WI38 (cell line): ENCODE measurements at regions not wholly inside any gene's neighbourhood (a gene's known extent, or its start where the extent isn't known, plus 50 kb on each side); places are given as distances from the start of the nearest gene placed in this dataset.

Experiments used
- H3K4me3 ChIP-seq: 2 replicates; pipeline ENCODE4 v1.5.1; 2011; ENCODE audit warnings: low read depth, mild to moderate bottlenecking, control low read depth, low read length
- TF ChIP-seq, protein P1 (sequence below): IDR thresholded peaks from 2 replicates; pipeline ENCODE4 v1.5.1; 2012; ENCODE audit warnings: low read depth, mild to moderate bottlenecking, control low read depth, low read length

DNA sequence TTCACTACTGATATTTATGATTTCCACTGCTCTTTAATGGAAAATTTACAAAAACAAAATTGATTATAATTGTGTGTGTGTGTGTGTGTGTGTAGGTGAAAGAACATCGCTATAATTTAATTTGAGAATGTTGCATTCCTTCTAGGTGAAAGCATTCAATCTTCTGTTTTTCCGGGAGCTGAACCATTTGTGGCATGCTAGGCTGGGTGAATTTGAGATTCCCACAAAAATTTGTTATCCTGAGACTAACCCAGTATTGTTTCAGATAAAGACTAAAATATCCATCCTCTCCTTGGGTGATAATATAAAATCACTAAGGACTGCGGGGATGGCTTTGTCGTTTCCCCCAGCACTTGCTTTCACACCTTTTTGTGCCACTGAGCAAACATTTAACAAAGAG is 911.2 kb upstream of the PIK3C3 start:
- TF ChIP-seq, protein P1, sequence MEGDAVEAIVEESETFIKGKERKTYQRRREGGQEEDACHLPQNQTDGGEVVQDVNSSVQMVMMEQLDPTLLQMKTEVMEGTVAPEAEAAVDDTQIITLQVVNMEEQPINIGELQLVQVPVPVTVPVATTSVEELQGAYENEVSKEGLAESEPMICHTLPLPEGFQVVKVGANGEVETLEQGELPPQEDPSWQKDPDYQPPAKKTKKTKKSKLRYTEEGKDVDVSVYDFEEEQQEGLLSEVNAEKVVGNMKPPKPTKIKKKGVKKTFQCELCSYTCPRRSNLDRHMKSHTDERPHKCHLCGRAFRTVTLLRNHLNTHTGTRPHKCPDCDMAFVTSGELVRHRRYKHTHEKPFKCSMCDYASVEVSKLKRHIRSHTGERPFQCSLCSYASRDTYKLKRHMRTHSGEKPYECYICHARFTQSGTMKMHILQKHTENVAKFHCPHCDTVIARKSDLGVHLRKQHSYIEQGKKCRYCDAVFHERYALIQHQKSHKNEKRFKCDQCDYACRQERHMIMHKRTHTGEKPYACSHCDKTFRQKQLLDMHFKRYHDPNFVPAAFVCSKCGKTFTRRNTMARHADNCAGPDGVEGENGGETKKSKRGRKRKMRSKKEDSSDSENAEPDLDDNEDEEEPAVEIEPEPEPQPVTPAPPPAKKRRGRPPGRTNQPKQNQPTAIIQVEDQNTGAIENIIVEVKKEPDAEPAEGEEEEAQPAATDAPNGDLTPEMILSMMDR = no peak
- H3K4me3 ChIP-seq = no peak overlapping the region

DNA sequence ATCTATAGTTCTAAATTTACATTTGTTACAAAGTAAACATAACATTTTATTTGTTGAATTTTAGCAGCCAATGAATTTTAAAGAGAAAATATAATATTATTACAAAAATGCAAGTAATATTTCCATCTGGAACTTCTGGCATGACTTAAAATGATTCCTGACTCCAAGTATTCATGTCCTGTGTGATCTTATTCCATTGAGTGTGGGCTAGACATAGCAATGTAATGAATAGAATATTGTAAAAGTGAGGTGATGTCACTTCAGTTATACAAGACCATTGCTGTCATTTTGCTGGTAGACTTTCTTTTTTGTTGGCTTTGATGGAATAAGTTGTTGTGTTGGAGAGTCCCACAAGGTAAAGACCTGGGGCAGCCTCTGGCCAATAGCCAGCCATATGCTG is 912.2 kb upstream of the PIK3C3 start:
- TF ChIP-seq, protein P1 = no peak

DNA sequence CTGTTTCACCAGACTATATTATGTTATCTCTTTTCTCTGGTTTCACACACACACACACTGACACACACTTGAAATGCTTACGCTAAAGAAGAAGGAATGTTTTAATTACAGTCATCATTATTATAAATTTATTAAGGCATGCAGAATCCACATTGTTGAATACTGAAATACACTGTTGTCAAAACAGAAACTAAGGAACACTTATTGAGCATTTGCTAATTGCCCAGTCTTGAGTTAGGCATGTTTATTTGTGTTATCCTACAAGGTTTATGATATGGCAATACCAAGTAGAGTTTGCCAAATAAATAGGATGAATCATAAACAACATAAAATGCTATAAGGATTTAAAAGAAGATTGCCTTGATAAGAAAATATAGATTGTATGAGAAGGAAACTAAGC is 917.0 kb upstream of the PIK3C3 start:
- no peak overlapping the region for H3K4me3 ChIP-seq
- TF ChIP-seq, protein P1 = no peak

More for the DNA sequence above, 912.2 kb upstream of the PIK3C3 start:
- H3K4me3 ChIP-seq = no peak overlapping the region

DNA sequence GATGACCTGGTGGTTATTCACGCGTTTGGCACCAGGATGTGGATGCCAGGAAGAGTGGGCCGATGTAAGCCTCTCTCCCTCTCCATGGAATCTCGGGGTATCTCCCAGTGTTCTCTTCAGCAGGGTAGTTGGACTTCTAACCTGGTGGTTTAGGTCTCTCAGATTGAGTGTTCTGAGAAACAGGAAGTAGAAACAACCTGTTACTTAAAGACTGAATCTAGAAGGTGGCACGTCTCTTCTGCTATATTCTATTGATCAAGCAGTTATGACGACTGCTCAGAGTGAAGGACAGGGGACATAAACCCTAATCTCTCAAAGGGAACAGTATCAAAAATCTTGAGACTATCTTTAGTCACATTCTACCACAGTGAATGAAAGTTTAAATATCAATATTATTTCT is 918.7 kb upstream of the PIK3C3 start:
- TF ChIP-seq, protein P1 = no peak
- H3K4me3 ChIP-seq = no peak overlapping the region

DNA sequence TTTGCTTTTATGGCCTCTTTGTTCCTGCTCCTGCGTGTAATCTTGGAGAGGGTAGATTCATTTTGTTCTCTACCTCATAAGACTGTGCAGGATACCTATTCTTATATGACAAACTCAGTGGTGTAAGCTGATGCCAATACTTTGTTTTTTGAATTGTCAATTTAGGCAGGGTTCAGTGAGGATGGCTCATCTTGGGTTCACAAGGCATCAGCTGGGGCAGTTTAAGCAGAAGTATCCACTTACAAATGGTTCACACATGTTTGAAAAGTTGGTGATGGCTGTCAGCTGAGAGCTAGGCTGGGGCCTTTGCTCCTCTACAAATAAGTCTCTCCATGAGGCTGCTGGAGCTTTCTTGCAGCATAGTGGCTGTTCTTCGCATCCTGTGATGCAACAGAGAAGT is 920.6 kb upstream of the PIK3C3 start:
- H3K4me3 ChIP-seq = no peak overlapping the region
- TF ChIP-seq, protein P1 = no peak

DNA sequence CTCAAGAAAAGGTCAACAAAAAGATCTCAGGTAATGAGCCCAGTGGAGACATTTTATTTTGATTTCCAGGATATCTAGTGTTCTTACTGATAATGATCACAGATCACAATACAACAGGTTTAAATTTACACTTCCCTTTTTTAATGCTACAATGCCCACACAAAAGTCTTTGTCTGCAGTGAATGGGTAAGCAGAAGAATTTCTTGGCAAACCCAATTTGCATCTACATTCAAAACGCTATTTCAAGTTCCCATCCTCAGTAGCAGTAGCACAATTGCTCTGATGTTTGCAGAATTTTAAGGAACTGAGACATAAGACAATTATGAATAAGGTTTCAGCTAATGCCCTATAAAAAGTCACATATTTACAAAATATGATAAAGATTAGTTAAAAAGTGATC is 929.4 kb upstream of the PIK3C3 start:
- H3K4me3 ChIP-seq = no peak overlapping the region
- TF ChIP-seq, protein P1 = no peak

DNA sequence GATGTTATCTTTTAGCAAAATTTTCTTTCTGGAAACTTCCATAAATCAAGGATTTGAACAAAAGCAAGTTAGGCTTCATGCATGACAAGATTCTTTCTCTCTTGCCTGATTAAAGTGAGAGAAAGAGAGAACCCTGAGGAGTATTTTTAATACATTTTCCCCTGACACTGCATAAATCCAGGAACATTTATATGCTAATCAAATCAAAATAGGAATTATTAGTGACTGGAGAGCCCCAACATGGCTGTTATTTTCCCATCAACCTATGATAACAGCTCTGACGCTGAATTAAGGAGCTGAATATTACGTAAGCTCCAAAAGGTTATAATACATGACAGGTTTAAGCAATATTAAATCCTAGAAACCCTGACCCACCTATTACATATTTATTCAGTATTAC is 930.2 kb upstream of the PIK3C3 start:
- TF ChIP-seq, protein P1 = no peak
- H3K4me3 ChIP-seq = no peak overlapping the region
